NCI-H510A (cell line): ENCODE measurements at regions not wholly inside any gene's neighbourhood (a gene's known extent, or its start where the extent isn't known, plus 50 kb on each side); places are given as distances from the start of the nearest gene placed in this dataset.
"Not testable (repeated sequence)": the region's sequence is repeated elsewhere in the genome, so short reads cannot be mapped to it uniquely, and the experiment has no call there.

ENCODE experiments used
- DNase-seq: peaks from one replicate; lab custom pipeline; 2025; lab: John Stamatoyannopoulos, UW

DNA sequence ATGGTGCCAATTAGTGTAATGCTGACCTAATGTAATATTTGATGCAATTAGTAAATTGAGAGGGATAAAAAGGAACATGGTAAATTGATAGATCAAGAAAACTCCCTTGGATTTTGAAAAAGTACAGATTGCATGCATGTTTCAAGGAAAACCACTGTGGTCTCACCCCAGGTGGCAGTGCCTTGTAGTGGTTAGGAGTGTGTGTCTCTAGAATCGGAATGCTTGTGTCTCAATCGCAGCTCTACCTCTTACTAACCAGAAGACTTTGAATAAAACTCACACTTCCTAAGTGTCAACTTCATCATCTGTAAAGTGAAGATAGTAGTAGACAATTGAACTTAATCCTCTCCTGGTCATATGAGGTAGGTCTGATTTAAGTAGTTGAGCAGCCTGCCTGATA, 128.9 kb upstream of the GOT2 start:
- no peak for DNase-seq

DNA sequence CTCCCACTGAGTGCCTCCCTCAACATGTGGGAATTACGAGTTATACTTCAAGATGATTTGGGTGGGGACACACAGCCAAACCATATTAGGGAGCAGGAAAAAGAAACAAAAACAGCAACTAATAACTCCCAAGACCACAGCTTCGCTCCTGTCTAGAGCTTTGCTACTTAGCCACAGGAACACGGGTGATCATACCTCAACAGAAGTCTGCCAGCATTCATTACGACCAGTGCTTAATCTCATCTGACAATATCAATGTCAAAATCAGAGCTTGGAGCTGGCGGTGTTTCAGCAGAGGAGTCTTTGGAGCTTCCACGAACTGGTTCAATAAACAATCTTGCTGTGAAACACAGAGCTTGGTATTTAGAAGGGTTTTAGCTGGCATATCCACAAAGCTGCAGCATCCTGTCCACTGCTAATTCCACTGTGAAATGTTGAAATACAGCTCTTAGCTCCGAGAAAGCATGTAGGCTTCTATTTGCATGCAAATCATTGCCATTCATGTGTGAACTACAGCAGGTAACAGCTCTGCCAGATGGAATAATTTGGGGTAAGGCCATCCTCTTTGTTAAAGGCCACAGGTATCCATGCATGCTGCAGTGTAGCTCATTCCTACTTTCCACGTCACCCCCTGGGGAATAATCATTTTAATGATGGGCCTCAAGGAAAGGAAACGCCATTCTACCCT, 128.4 kb upstream of the GOT2 start:
- no peak for DNase-seq

DNA sequence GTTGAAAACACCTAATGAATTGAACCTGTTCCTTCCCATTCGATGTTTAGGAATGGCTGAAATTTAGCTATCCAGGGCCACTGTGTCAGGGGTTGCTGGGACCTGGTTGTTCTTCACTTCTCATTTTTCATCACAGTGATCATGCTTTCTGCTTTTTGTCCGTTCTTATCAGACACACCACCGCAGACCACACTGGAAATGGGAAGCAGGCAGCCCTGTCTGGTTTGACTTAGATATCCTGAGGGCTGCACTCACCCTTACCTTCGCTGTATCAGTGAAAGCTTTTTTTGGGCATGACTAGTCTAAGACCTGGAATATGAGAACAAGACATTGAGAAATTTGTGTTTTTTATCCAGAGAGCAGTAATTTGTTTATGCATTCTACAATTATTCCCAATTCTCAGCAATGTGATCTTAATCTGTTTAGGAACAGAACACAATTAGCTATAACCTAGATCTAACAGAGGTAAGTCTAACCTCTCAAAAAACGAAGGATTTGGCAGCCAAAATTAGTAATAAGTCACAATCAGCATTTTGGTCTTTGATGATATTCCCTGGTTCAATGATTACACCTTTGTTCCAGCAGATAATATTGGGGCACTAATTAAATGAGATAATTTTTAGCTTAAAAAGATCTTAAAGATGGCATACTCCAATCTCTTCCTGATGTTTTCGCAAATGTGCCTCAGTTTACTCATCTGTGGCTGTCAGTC, 126.0 kb upstream of the GOT2 start:
- no peak for DNase-seq

DNA sequence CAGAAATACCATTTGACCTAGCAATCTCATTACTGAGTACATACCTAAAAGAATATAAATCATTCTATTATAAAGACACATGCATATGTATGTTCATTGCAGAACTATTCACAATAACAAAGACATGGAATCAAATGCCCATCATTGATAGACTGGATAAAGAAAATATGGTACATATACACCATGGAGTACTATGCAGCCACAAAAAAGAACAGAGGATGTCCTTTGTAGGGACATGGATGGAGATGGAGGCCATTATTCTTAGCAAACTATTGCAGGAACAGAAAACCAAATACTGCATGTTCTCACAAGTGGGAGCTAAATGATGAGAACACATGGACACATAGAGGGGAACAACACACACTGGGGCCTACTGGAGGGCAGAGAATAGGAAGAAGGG, 124.5 kb upstream of the GOT2 start:
- DNase-seq = not testable (repeated sequence)

DNA sequence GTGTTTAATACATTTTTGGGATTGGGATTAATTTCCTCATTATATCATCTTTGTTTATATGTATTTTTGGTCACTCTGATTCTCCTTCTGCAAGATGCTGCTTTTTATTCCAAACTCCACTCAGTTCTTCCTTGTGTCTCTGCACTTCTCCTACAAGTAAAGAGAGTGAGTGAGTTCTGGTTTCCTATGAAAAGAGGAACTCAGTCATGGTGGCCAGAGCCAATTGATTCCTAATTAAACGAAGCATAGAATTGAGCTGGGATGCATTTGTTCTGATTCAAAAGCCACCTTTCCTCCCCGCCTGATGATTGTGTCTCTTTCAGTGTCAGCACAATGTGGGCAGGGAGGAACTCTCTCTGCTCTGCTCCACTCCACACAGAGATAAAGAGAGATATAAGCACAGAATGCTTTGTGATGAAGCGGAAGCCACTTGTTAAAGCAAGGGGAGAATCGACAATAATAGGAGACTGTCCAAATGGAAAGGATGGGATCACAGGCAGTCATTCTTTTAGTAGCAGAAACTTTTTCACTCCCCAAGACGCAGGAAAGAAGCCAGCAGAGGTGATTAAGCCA, 121.3 kb upstream of the GOT2 start:
- DNase-seq = no peak

DNA sequence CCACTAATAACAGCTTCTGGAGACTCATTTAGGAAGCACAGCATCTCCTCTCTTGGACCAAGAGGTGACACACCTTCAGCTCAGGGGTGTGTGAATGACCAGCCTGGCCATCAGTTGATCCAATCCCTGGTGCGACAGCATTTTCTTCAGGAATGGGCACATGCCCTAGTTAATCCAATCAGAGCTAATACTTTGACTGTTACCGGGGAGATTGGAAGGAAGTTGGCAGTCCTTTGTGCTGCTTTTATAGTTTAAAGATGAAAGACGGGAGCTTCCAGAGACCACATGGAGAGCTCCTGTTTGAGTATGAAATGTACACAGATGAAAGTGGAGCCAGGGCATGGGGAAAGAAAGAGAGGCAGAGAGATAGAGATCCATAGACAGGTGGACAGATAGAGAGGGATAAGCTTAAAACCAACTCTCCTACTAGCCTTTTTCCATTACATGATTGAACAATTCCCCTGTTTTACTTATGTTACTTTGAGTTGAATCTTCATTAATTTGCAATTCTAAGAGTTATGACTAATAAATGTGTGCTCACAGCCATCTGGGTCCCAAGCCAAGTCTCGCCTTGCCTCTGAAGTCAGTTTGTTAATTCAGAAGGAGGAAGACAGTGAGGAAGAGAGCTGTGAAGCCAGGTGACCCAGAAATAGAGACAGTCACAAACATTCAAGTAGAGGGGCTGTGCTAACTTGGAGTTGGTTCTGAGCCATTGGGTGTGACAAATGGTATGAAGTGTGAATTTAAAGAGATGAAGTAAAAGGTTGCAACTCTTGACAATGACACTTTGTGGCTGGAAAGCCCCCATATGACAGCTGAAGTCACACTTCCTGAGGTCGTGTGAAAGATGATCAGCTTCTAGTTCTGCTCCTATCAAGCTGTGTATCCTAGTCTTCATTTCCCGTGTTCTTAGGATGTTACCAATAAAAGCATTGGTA, 120.0 kb upstream of the GOT2 start:
- no peak for DNase-seq

DNA sequence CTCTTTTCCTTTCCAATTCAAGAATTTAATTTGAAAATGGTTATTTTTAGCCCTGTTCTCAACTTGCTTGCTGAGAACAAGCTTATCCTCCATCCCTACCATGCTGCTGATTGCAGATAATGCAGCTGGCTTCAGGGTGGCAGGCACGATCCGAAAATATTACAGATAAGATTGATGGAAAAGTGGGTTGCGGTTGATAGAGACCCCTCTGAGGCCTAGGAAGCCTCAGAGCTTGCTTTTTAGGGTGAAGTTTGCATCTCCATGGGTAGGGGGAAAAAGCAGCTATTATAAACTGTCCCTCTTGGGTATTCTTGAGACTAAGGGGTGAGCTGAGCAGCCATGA, 116.5 kb upstream of the GOT2 start:
- no peak for DNase-seq

DNA sequence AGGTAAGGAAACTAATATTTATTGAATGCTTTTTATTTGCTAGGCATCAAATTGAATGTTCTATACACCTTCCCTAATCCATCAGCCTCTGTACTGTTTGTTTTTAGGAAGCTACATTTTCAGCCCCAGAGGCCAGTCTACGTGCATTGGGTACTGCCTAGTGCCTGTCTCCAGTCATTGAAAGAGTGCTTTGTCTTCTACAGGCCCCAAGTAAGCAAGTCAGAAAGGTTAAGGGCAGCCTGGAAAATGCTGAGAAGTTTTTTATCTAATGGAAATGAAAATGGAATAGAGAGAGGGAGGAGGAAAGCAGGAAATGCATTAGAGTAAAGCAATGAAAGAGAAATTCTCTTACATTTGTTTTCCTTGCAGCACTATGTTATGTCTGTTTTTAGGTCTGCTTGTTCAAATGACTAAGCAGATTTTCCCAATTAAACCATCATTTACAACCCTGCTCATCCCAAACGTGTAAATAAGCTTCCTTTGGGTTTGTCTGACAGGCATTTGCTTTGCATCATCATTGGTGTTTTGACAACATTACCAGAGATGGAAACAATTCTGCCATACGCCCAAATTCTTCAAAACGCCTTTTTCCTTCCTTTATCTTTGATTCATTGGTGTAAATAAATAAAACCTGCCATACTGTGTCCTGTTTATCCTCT, 116.0 kb upstream of the GOT2 start:
- no peak for DNase-seq

DNA sequence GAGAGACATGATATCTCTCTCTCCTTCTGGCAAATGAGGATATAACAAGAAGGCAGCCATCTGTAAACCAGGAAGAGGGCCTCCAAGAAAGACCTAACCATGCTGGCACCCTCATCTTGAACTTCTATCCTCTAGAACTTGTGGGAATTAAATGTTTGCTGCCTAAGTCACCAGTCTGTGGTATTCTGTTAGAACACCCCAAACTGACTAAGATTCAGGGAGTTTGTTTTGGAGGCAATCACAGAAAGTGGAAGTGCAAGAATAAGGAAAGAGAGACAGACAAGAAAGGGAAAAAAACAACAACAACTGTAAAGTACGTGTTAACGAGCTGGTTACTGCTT, 114.5 kb upstream of the GOT2 start:
- DNase-seq = no peak

DNA sequence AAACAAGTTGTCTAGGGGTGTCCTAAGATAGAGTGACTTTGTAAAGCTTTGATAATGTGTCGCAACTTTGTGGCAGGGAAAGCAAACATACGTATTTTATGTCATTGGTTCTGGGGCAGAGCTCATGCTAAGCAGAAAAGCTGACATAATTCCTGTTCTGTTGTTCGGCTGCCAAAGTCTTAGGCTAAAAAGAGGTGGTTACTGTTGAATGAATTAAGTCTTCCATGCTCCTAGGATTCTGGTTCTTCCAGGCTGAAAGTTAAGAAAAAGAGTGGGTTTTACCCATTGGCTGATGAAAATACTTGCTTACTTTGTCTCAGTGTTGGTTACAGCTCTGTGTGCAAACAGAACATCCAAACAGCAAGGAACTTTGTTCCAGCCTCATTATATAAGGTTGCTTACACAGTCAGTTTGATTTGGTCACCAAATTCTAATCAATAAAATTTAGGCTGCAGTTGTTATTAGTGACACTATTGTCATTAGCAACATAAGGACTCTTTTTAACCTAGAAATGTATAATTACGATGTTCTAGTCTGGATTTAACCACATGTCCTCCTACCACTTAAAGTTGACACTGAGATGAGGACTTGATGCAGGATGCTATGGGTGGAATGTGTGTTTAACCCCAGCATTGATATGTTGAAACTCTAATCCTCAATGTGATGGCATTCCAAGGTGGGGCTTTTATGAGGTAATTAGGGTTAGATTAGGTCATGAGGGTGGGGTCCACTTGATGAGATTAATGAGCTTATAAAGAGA, 114.0 kb upstream of the GOT2 start:
- DNase-seq = no peak

DNA sequence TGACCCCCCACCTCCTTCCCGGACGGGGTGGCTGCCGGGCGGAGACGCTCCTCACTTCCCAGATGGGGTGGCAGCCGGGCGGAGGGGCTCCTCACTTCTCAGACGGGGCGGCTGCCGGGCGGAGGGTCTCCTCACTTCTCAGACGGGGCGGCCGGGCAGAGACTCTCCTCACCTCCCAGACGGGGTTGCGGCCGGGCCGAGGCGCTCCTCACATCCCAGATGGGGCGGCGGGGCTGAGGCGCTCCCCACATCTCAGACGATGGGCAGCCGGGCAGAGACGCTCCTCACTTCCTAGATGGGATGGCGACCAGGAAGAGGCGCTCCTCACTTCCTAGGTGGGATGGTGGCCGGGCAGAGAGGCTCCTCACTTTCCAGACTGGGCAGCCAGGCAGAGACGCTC, 112.1 kb upstream of the GOT2 start:
- DNase-seq = not testable (repeated sequence)

DNA sequence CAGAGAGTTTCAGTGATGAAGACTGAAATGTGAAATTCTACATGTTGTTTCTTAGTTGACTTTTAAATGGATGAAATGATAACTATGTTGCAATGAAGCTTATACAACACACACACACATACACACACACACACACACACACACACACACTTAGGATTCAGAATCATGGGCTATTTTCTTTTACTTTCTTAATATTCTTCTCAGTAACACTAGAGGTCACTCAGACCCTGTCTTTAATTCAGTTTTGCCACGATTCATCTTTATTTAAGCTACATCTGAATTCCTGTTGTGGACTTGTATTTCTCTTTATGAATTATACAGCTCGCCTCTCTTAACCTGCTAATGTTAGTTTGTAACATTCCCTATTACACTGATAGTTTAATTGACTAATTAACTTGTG, 109.6 kb upstream of the GOT2 start:
- no peak for DNase-seq

DNA sequence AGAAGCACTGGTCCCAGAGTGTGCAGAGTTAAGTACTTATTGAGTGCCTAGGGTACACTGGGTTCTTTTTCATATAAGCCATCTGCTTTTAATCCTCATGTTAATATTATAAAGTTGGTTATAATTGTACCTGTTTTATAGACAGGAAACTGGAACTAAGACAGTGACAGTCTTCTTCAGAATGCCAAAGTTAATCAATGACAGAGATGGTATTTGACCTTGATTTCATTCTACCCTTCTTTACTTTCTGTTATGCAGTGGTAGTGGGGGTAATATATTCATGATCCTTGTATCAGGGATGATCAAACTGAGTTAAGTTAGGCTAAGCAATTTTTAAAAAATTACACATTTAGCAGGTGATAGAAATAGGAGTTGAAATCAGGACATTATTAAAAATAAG, 108.6 kb upstream of the GOT2 start:
- DNase-seq = no peak

DNA sequence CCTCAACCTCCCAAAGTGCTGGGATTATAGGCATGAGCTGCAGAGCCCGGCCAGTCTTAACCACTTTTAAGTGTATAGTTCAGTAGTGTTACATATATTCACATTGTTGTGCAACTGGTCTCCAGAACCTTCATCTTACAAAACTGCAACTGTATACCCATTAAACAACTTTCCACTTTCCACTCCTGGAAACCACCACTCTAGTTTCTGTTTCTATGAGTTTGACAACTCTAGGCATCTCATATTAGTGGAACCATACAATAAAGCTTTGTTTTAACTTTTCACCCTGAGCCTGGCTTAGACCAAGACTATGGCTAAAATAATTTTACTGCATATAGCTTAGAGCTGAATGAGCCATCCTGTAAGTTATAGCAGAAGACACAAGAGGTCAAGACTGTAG, 108.0 kb upstream of the GOT2 start:
- no peak for DNase-seq

DNA sequence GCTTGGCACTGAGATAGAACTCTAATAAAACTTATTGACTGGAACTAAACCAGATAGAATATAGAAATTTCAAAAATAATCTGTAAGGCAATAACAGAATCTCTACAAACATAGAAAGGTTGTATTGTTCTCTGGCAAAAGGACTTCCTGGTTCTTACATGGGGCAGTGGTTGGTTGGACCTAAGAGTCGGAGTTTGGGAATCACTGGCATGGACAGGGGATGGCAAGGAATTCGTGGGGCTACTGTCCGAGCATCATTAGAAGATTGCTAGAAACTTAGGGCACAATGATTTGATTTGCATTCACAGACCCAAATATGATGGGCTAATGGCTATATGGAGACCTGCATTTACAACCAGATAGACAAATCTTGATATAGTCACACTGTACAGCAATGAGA, 103.8 kb upstream of the GOT2 start:
- DNase-seq = no peak

DNA sequence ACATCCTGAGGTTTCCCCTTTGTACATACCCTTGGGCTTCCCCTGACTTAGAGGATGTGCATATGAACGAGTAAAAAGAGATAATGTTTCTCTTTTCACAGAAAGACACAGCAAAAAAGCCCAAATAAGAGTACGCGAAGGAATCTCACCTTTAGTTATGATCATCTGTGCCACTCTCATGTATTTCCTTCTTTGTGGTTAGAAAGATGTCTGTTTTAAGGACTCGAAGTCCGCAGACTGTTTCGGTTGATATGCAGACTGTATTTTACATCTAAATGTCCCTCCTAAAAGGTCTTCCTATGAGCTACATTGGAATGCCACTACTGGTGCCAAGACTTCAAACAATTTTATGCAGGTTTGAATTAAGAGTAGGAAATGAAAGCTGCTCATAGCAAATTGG, 102.3 kb upstream of the GOT2 start:
- DNase-seq = no peak

DNA sequence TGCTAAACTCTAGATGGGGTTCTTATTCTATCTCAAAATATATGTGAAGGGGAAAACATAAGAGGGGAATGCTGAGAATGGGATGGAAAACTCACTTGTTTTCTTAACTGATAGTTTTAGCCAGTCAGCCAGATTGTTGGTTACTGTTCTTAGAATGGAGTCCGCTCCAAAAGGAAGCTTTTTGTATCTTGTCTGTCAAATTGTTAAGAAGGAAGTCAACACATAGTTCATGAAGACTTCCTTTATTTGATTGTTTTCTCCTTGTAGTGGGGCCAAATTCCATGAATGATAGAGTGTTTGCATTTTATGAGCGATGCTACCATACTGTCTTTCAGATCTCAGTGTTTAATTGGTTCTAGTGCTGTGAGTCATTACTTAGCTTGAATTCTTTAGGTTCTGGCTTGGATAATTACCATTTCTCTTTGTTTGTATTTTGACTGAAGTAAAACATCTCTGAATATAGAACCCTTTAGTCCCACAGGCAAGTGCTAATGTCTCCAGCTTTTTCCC, 98.3 kb upstream of the GOT2 start:
- no peak for DNase-seq

DNA sequence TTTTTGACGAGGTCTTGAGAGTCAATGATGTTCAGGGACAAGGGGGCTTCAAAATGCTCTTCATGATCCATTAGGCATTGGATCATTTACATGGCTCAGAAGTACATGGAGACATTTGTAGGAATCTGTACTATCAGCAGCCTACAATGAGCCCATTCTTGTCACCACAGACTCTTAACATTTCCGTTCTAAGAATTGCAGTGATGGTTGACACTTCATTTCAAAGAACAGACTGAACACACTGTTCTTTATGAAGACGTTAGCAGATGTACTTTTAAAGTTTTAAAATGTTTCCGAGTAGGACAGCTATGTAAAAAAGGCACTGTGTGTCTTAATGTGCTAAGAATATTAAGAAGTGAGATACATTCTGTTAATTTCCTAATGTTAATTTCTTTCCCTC, 97.3 kb upstream of the GOT2 start:
- DNase-seq = no peak

DNA sequence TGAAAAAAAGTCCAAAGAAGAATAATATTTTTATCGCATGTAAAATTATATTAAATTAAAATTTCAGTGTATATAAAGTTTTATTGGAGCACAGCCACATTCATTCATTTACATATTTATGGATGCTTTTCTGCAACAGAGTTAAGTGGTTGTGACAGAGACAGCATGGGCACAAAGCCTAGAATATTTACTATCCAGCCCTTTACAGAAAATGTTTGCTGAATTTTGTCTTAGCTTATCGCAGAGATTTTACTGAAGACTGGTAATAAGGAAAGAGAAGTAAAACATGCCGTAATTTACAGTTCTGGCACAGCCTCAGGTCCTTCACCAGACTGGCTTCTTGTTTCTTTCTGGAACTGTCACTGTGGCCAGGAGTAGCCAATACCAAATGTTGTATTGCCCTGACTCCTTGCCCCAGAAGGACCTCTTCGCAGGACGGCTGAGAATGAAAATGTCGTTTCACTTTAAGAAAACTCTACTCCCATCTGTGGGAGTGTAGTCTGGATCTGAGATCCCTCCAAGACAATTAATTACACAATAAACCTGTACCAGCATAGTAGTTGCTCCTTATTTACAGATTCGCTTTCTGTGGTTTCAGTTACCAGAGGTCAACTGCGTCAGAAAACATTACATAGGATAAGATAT, 94.9 kb upstream of the GOT2 start:
- no peak for DNase-seq

DNA sequence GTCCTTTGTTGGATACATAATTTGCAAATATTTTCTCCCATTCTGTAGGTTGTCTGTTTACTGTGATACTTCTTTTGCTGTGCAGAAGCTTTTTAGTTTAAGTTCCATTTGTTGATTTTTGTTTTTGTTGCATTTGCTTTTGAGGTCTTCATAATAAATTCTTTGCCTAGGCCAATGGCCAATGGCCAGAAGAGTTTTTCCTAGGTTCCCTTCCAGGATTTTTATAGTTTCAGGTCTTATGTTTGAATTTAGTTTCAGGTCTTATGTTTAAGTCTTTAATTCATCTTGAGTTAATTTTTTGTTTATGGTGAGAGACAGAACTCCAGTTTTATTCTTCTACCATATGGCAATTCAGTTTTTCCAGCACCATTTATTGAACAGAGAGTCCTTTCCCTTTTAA, 90.1 kb upstream of the GOT2 start:
- DNase-seq = no peak

DNA sequence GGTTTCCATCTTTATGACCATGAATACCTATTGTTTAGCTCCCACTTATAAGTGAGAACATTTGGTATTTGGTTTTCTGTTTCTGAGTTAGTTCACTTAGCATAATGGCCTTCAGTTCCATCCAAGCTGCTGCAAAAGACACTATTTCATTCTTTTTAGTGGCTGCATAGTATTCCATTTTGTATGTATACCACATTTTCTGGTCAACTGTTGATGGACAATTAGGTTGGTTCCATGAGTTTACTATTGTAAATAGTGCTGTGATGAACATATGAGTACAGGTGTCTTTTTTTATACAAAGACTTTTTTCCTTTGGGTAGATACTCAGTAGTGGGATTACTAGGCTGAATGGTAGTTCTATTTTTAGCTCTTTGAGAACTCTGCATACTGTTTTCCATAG, 87.8 kb upstream of the GOT2 start:
- DNase-seq = no peak
